ENCODE measurements at regions not wholly inside any gene's neighbourhood (a gene's known extent, or its start where the extent isn't known, plus 50 kb on each side); places are given as distances from the start of the nearest gene placed in this dataset.
"Not testable (repeated sequence)": the region's sequence is repeated elsewhere in the genome, so short reads cannot be mapped to it uniquely, and the experiment has no call there.

DNA sequence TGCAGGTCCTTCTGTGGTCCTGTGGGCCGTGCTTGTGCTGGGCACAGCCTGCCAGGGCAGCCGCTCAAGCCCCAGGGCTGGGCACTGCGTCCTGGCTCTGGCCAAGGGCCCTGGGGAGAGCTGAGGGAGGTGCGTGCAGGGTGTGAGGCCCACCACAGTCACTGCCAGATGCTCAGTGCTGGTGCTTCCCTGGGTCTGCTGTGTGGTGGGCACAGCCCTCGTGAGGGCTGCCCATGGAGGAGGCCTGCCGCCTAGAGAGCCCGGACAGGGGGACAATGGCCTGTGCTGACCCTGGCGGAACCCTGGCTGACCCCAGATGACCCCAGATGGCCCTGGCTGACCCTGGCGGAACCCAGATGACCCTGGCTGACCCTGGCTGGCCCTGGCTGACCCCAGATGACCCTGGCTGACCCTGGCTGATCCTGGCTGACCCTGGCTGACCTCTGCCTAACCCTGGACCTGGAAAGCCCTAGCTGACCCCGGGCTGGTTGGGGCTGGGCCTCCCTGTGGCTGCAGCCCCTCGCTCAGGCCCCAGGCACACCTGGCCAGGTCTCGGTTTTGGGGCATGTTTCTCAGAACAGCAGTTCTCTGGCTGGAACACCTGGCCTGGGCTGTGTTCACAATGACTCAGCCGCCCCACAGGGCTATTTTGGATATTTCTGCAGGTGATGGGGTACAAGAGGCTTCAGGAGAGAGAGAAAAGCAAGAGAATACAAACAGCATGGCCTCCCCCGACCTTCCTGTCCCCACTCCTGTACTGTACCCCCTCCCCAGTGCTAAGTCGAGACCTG is 55.4 kb downstream of the TMEM121 start:
- DNase-seq (peak; percentile 35 to 67), ATAC-seq (ENCODE audit: low FRiP score) (no peak)
- no peaks in the 10 kb centered on the region for H3K36me3 ChIP-seq (ENCODE audit: control insufficient read depth in 1 of 2, insufficient read depth in 2 of 2, low read length in 1 of 2)
- WGBS, 2 donors = 76 to 81% methylated on average over 14 to 15 of the region's 15 CpGs
- H3K4me1 ChIP-seq (ENCODE audit: control insufficient read depth in 1 of 2, insufficient read depth in 2 of 2, low read length in 2 of 2) = no peaks in the 10 kb centered on the region
- H3K9me3 ChIP-seq (ENCODE audit: control insufficient read depth, low read length) = peaks cover 4% of the 10 kb centered on the region
- no peak overlapping the region for H3K27ac ChIP-seq (ENCODE audit: low read depth in 1 of 2, low read length in 2 of 2)
- H3K27me3 ChIP-seq (ENCODE audit: control insufficient read depth in 1 of 2, insufficient read depth in 2 of 2, low read length in 1 of 2) = no peaks in the 10 kb centered on the region
- intact Hi-C loops (cut with DNase I) = no loop called here
- H3K4me3 ChIP-seq (ENCODE audit: low read length in 2 of 2) = no peak overlapping the region

DNA sequence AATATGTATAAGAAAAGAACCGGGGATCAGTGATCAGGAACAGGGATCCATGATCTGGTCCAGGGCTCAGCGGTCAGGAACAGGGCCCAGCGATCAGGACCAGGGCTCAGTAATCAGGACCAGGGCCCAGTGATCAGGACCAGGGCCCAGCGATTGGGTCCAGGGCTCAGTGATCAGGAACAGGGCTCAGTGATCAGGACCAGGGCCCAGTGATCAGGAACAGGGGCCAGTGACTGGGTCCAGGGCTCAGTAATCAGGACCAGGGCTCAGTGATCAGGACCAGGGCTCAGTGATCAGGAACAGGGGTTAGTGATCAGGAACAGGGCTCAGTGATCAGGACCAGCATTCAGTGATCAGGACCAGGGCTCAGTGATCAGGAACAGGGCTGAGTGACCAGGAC is 56.3 kb downstream of the TMEM121 start:
- no peak overlapping the region for H3K27ac ChIP-seq (ENCODE audit: low read depth in 1 of 2, low read length in 2 of 2)
- H3K9me3 ChIP-seq (ENCODE audit: control insufficient read depth, low read length) = peaks cover 4% of the 10 kb centered on the region
- WGBS, 2 donors = 80 to 84% methylated on average over 4 of the region's 4 CpGs
- no peaks in the 10 kb centered on the region for H3K27me3 ChIP-seq (ENCODE audit: control insufficient read depth in 1 of 2, insufficient read depth in 2 of 2, low read length in 1 of 2)
- peak in 1 of 2 donors; percentile 67 for DNase-seq
- H3K4me3 ChIP-seq (ENCODE audit: low read length in 2 of 2) = no peak overlapping the region
- H3K36me3 ChIP-seq (ENCODE audit: control insufficient read depth in 1 of 2, insufficient read depth in 2 of 2, low read length in 1 of 2) = no peaks in the 10 kb centered on the region
- no peaks in the 10 kb centered on the region for H3K4me1 ChIP-seq (ENCODE audit: control insufficient read depth in 1 of 2, insufficient read depth in 2 of 2, low read length in 2 of 2)
- ATAC-seq (ENCODE audit: low FRiP score) = peak; percentile 85
- intact Hi-C loops (cut with DNase I) = no loop called here

DNA sequence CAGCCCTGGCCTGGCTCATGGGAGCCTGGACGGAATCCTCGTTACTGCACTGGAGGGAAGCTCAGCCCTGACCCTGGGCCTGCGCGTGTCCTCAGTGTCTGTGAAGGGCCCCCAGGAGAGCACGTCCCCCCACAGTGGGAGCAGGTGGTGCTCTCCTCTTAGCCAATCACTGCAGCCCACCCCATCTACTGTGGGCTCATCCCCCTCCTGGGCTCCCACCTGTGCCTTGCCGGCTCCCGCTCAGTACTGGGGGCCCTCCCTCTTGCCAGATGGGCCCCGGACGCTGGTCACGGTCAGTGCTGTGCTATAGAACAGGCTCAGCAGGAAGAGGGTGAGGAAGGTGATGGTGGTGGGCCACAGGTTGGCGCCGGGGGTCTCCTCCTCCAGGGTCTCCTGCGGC is 57.5 kb downstream of the TMEM121 start:
- ATAC-seq (ENCODE audit: low FRiP score); H3K4me3 ChIP-seq (ENCODE audit: low read length in 2 of 2); H3K27ac ChIP-seq (ENCODE audit: low read depth in 1 of 2, low read length in 2 of 2); H3K9me3 ChIP-seq (ENCODE audit: control insufficient read depth, low read length); H3K27me3 ChIP-seq (ENCODE audit: control insufficient read depth in 1 of 2, insufficient read depth in 2 of 2, low read length in 1 of 2); intact Hi-C loops (cut with DNase I); H3K4me1 ChIP-seq (ENCODE audit: control insufficient read depth in 1 of 2, insufficient read depth in 2 of 2, low read length in 2 of 2); H3K36me3 ChIP-seq (ENCODE audit: control insufficient read depth in 1 of 2, insufficient read depth in 2 of 2, low read length in 1 of 2): not testable (repeated sequence)
- 94 to 95% methylated on average over 8 to 11 of the region's 13 CpGs for WGBS, 2 donors
- peak; percentile 35 to 51 for DNase-seq

DNA sequence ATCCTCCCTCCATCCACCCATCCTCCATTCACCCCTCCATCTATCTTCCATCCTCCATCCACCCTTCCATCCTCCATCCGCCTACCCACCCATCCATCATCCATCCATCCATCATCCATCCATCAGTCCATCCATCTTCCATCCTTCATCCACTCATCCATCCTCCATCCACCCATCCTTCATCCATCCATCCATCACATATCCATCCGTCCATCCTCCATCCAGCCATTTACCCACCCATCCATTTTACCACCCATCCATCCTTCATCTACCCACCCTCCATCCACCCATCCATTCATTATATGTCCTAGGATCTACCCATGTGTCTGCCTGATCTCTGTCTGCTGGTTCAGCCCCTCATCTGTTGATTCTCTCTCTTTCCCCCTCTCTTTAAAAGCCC is 58.9 kb downstream of the TMEM121 start:
- intact Hi-C loops (cut with DNase I) = loop anchor here in 1 of 2 donors (5.0 kb wide), 1 partner anchor 122 kb away; no protein-coding TSS in a partner anchor
- ATAC-seq (ENCODE audit: low FRiP score); H3K4me1 ChIP-seq (ENCODE audit: control insufficient read depth in 1 of 2, insufficient read depth in 2 of 2, low read length in 2 of 2); DNase-seq; H3K9me3 ChIP-seq (ENCODE audit: control insufficient read depth, low read length); H3K4me3 ChIP-seq (ENCODE audit: low read length in 2 of 2); H3K27ac ChIP-seq (ENCODE audit: low read depth in 1 of 2, low read length in 2 of 2); H3K36me3 ChIP-seq (ENCODE audit: control insufficient read depth in 1 of 2, insufficient read depth in 2 of 2, low read length in 1 of 2); H3K27me3 ChIP-seq (ENCODE audit: control insufficient read depth in 1 of 2, insufficient read depth in 2 of 2, low read length in 1 of 2): not testable (repeated sequence)
- 79 to 86% methylated on average over 2 of the region's 2 CpGs for WGBS, 2 donors

DNA sequence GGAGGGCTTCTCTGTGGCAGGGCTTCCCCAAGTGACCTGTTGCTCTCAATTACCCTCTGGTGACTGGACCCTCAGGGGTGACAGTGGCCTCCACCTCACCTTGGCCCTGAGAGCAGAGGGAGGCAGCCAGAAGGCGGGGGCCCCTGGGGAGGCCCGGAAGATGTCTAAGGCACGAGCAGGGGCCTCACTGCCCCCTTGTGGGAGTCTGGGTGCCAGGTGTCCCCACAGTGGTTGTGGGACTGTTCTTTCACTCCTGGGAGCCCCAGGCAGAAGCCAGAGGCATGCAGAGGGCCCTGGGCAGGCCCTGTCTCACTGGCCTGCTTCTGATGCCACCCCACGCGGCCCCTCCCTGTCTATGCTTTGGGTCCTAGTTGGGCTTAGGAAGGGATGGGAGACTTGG is 59.3 kb downstream of the TMEM121 start:
- 72 to 83% methylated on average over 3 to 5 of the region's 5 CpGs for WGBS, 2 donors
- not testable (repeated sequence) for H3K27ac ChIP-seq (ENCODE audit: low read depth in 1 of 2, low read length in 2 of 2); H3K4me3 ChIP-seq (ENCODE audit: low read length in 2 of 2); DNase-seq; H3K36me3 ChIP-seq (ENCODE audit: control insufficient read depth in 1 of 2, insufficient read depth in 2 of 2, low read length in 1 of 2); H3K9me3 ChIP-seq (ENCODE audit: control insufficient read depth, low read length); H3K27me3 ChIP-seq (ENCODE audit: control insufficient read depth in 1 of 2, insufficient read depth in 2 of 2, low read length in 1 of 2); ATAC-seq (ENCODE audit: low FRiP score); H3K4me1 ChIP-seq (ENCODE audit: control insufficient read depth in 1 of 2, insufficient read depth in 2 of 2, low read length in 2 of 2)
- intact Hi-C loops (cut with DNase I) = loop anchor here in 1 of 2 donors (5.0 kb wide), 1 partner anchor 122 kb away; no protein-coding TSS in a partner anchor

DNA sequence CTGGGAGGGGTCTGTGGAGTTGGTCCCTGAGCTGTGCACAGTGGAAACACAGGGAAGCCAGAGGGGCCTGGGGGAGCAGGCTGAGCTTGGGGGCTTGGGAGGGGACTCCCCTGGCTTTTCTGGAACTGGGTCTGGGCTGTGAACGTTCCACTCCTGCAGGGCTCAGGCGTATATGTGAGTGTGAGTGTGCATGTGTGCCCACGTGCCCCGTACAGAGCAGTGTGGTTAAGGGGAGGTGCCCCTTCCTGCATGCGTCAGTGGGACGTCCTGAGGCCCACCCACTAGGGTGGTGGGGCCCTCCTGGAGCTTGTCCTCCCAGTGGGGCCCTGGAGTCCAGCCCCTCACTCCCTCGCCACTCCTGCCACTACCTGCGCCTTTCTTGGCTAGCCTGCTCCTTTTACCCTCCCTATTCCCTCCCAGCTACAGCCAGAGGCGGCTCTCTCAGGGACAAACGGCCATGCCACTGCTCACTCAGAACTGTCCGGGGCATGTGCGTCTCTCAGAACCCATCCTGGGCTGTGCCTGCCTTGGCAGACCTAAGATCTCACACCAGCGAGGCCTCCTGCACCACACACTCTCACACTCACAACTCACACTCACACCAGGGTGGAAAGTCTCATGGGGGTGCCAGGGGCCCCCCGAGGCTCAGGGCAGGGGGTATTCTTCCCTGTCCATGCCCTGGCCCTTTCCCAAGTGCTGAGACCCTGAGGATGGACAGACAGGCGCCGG is 59.9 kb downstream of the TMEM121 start:
- not testable (repeated sequence) for DNase-seq
- intact Hi-C loops (cut with DNase I) = loop anchor here in 1 of 2 donors (5.0 kb wide), 1 partner anchor 121 kb away; no protein-coding TSS in a partner anchor

DNA sequence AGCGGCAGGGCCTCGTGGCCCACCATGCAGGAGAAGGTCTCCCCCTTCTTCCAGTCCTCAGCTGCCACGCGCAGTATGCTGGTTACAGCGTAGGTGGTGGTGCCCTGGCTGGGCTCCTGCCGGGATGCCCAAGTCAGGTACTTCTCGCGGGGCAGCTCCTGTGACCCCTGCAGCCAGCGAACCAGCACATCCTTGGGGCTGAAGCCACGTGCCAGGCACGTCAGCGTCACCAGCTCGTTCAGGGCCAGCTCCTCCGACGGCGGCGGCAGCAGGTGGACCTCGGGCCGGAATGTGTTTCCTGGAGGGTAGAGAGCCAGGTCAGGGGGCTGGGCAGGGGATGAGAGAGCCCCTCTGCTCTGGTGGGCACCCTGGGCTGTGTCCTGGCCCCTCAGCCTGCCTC is 60.7 kb downstream of the TMEM121 start:
- ATAC-seq (ENCODE audit: low FRiP score); DNase-seq; H3K4me3 ChIP-seq (ENCODE audit: low read length in 2 of 2); H3K36me3 ChIP-seq (ENCODE audit: control insufficient read depth in 1 of 2, insufficient read depth in 2 of 2, low read length in 1 of 2); H3K27ac ChIP-seq (ENCODE audit: low read depth in 1 of 2, low read length in 2 of 2); H3K9me3 ChIP-seq (ENCODE audit: control insufficient read depth, low read length); H3K4me1 ChIP-seq (ENCODE audit: control insufficient read depth in 1 of 2, insufficient read depth in 2 of 2, low read length in 2 of 2); H3K27me3 ChIP-seq (ENCODE audit: control insufficient read depth in 1 of 2, insufficient read depth in 2 of 2, low read length in 1 of 2): not testable (repeated sequence)
- intact Hi-C loops (cut with DNase I) = loop anchor here in 1 of 2 donors (5.0 kb wide), 1 partner anchor 120 kb away; no protein-coding TSS in a partner anchor
- WGBS, 2 donors = 92 to 96% methylated on average over 4 to 14 of the region's 19 CpGs

More for the DNA sequence above, 59.9 kb downstream of the TMEM121 start:
- not testable (repeated sequence) for H3K27ac ChIP-seq (ENCODE audit: low read depth in 1 of 2, low read length in 2 of 2); H3K4me1 ChIP-seq (ENCODE audit: control insufficient read depth in 1 of 2, insufficient read depth in 2 of 2, low read length in 2 of 2); ATAC-seq (ENCODE audit: low FRiP score); H3K36me3 ChIP-seq (ENCODE audit: control insufficient read depth in 1 of 2, insufficient read depth in 2 of 2, low read length in 1 of 2); H3K4me3 ChIP-seq (ENCODE audit: low read length in 2 of 2); H3K9me3 ChIP-seq (ENCODE audit: control insufficient read depth, low read length); H3K27me3 ChIP-seq (ENCODE audit: control insufficient read depth in 1 of 2, insufficient read depth in 2 of 2, low read length in 1 of 2)
- WGBS, 2 donors = 74 to 75% methylated on average over 12 to 14 of the region's 16 CpGs

DNA sequence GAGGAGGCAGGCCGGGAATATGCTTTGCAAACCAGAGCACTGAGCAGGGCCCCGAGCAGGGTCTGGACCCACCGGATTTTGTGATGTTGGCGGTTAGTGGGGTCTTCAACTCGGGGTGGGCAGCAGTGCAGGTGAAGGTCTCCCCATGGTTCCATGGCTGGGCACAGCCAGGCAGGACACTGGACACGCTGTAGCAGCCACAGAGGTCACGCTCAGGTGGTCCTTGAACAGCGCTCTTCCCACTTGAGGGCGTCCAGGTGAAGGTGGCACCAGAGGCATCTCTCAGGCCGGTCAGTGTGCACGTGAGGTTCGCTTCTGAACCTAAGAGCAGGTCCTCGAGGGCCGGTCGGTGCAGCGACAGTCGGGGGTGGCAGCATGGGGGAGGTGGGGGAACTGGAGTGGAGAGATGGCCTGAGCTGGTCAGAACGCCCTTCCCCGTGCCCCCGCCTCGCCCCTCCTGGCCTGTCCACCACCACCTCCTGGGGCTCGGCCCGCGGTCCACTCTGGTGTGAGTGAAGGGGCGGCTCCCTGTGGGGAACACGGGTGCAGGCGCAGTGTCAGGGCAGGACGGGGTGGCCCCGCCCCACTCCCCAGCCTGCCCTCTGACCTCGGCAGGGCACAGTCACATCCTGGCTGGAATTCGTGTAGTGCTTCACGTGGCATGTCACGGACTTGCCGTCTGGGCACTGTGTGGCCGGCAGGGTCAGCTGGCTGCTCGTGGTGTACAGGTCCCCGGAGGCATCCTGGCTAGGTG is 61.3 kb downstream of the TMEM121 start:
- not testable (repeated sequence) for H3K36me3 ChIP-seq (ENCODE audit: control insufficient read depth in 1 of 2, insufficient read depth in 2 of 2, low read length in 1 of 2); H3K4me3 ChIP-seq (ENCODE audit: low read length in 2 of 2); H3K9me3 ChIP-seq (ENCODE audit: control insufficient read depth, low read length); H3K27me3 ChIP-seq (ENCODE audit: control insufficient read depth in 1 of 2, insufficient read depth in 2 of 2, low read length in 1 of 2); H3K4me1 ChIP-seq (ENCODE audit: control insufficient read depth in 1 of 2, insufficient read depth in 2 of 2, low read length in 2 of 2); H3K27ac ChIP-seq (ENCODE audit: low read depth in 1 of 2, low read length in 2 of 2); ATAC-seq (ENCODE audit: low FRiP score)
- DNase-seq = peak; percentile 27 to 70
- intact Hi-C loops (cut with DNase I) = loop anchor here in 1 of 2 donors (5.0 kb wide), 1 partner anchor 120 kb away; no protein-coding TSS in a partner anchor
- WGBS, 2 donors = 91% methylated on average over 24 to 36 of the region's 37 CpGs
